ENCODE measurements at regions not wholly inside any gene's neighbourhood (a gene's known extent, or its start where the extent isn't known, plus 50 kb on each side); places are given as distances from the start of the nearest gene placed in this dataset.

DNA sequence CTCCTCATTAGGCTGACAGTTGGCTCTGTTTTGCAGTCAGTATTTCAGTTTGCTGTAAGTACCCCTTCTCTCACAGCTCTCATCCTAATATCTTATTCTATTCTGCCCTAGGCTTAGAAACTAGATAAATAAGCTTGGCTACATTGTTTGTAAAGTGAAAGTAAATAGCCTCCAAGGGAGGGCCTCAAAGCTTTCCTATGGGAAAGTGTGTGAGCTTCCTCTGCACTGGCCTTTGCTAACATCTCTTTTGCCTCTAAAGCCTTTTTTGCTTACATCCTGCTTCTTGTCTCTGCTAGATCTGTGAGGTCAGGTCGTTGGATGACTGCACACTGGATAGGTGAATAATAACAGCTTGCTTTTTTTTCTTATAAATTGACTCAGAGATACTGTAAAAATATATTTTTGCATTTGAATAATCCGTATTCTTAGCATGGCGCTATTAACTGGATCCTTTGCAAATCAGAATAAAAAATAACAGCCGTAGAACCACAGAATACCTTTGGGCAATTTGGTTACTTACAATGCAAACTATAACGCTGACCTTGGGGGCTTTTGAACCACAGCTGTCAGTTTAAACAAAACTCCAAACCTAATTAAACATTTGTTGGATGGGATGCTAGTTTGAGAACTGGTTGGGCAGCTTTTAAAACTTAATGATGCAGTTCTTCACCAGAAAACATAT lies 55.1 kb downstream of the TTC6 start:
- Histone ChIP-seq H3K36me3 (no peaks in the 10 kb centered on the region), H3K9me3 (no peaks in the 10 kb centered on the region), H3K4me3 (no peak overlapping the region), H3K4me1 (no peaks in the 10 kb centered on the region), H3K27ac (no peak overlapping the region), H3K27me3 (ENCODE audit: low read depth) (no peaks in the 10 kb centered on the region)
- no peak for DNase-seq
- TF ChIP-seq, protein P1, sequence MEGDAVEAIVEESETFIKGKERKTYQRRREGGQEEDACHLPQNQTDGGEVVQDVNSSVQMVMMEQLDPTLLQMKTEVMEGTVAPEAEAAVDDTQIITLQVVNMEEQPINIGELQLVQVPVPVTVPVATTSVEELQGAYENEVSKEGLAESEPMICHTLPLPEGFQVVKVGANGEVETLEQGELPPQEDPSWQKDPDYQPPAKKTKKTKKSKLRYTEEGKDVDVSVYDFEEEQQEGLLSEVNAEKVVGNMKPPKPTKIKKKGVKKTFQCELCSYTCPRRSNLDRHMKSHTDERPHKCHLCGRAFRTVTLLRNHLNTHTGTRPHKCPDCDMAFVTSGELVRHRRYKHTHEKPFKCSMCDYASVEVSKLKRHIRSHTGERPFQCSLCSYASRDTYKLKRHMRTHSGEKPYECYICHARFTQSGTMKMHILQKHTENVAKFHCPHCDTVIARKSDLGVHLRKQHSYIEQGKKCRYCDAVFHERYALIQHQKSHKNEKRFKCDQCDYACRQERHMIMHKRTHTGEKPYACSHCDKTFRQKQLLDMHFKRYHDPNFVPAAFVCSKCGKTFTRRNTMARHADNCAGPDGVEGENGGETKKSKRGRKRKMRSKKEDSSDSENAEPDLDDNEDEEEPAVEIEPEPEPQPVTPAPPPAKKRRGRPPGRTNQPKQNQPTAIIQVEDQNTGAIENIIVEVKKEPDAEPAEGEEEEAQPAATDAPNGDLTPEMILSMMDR (IDR thresholded peaks at IDR 0.05) = no peak
- intact Hi-C loops (cut with DNase I) = no loop called here
- ATAC-seq = no peak

DNA sequence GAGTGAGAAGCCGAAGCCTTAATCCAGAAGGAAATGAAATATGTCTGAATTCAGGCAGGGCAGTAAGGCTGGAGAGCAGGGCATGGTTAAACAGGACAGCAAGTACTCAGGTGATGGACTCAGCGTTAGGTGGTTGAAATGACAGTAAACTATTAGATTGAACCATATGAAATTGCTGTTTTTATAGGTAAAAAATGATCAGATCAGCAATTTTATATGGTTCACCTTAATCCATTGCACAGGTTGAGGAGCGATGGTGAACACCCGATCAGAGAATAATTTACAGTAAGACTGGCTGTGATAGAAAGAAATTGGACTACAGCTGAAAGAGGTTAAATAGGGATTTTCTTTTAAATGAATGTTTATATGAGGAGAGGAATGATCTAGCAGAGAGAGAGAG lies 56.6 kb downstream of the TTC6 start:
- no peaks in the 10 kb centered on the region for H3K27me3 ChIP-seq (ENCODE audit: low read depth)
- no peaks in the 10 kb centered on the region for H3K4me1 ChIP-seq
- ATAC-seq (no peak), DNase-seq (no peak)
- H3K4me3 ChIP-seq = no peak overlapping the region
- no peaks in the 10 kb centered on the region for H3K9me3 ChIP-seq
- intact Hi-C loops (cut with DNase I) = no loop called here
- H3K36me3 ChIP-seq = no peaks in the 10 kb centered on the region
- TF ChIP-seq, protein P1 (IDR thresholded peaks at IDR 0.05) = no peak
- no peak overlapping the region for H3K27ac ChIP-seq

- Histone ChIP-seq H3K4me3 (no peak overlapping the region), H3K36me3 (no peaks in the 10 kb centered on the region), H3K27ac (no peak overlapping the region), H3K27me3 (ENCODE audit: low read depth) (no peaks in the 10 kb centered on the region), H3K4me1 (no peaks in the 10 kb centered on the region), H3K9me3 (peaks cover 6% of the 10 kb centered on the region)
- no peak for ATAC-seq
- DNase-seq = no peak
- TF ChIP-seq, protein P1 (IDR thresholded peaks at IDR 0.05) = no peak
- intact Hi-C loops (cut with DNase I) = no loop called here
These were observed 60.0 kb downstream of the TTC6 start for GRCh38 chr14:37655418-37655817.

DNA sequence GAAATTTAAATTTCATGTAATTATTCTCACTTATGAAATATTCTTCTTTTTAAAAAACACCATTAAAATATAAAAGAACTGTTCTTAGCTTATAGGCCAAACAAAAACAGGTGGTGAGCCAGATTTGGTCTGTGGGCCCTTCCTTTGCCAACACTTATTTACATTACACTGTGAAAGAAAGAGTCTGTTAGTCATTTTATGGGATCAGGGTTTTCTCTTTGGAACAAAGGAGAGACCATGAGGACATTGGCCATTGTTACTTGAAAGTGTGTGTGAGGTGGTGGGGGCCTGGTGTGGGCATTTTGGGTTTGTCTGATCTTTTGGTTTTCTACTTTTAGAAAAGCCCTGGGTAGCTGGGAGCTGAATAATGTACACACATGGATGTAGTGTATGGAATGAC lies 62.7 kb downstream of the TTC6 start:
- ATAC-seq (no peak), DNase-seq (no peak)
- no peak overlapping the region for H3K4me3 ChIP-seq
- H3K36me3 ChIP-seq = no peaks in the 10 kb centered on the region
- no peaks in the 10 kb centered on the region for H3K27me3 ChIP-seq (ENCODE audit: low read depth)
- peaks cover 18% of the 10 kb centered on the region for H3K9me3 ChIP-seq
- H3K4me1 ChIP-seq = no peaks in the 10 kb centered on the region
- H3K27ac ChIP-seq = no peak overlapping the region
- TF ChIP-seq, protein P1 (IDR thresholded peaks at IDR 0.05) = no peak
- intact Hi-C loops (cut with DNase I) = no loop called here

- no peak for ATAC-seq
- H3K4me3 ChIP-seq = no peak overlapping the region
- H3K4me1 ChIP-seq = no peaks in the 10 kb centered on the region
These were observed 68.1 kb downstream of the TTC6 start for GRCh38 chr14:37663498-37663897.

More at GRCh38 chr14:37663498-37663897, 68.1 kb downstream of the TTC6 start:
- no peak for DNase-seq
- TF ChIP-seq, protein P1 (IDR thresholded peaks at IDR 0.05) = no peak
- no peak overlapping the region for H3K27ac ChIP-seq
- intact Hi-C loops (cut with DNase I) = no loop called here
- H3K9me3 ChIP-seq = peaks cover 21% of the 10 kb centered on the region
- no peaks in the 10 kb centered on the region for H3K27me3 ChIP-seq (ENCODE audit: low read depth)
- H3K36me3 ChIP-seq = no peaks in the 10 kb centered on the region

Measured in lower lobe of right lung (tissue), 2 donors.